ENCODE measurements at regions not wholly inside any gene's neighbourhood (a gene's known extent, or its start where the extent isn't known, plus 50 kb on each side); places are given as distances from the start of the nearest gene placed in this dataset.

- POLR2A ChIA-PET: no interaction called here
- no peak for DNase-seq
Observed at GRCh38 chr13:78100486-78100885, 181.9 kb upstream of the EDNRB start.

GRCh38 chr13:78098249-78098648, 179.6 kb upstream of the EDNRB start:
- Mint-ChIP-seq H3K4me3 (no peak overlapping the region), H3K4me1 (no peaks in the 10 kb centered on the region), H3K9me3 (peaks cover 0 to 4% (median 0%) of the 10 kb centered on the region in 11 donors), H3K27me3 (peaks cover 0 to 16% (median 6%) of the 10 kb centered on the region in 5 donors), H3K36me3 (no peaks in the 10 kb centered on the region), H3K27ac (no peak overlapping the region)
- intact Hi-C loops (cut with micrococcal nuclease): no loop called here
- Histone ChIP-seq H3K4me1 (ENCODE audit: control insufficient read depth in 2 of 2, insufficient read depth in 2 of 2, low read length in 2 of 2) (no peaks in the 10 kb centered on the region), H3K27ac (ENCODE audit: low read depth, low read length) (no peak overlapping the region), H3K27me3 (ENCODE audit: control insufficient read depth in 2 of 2, insufficient read depth in 2 of 2, low read length in 2 of 2) (no peaks in the 10 kb centered on the region), H3K36me3 (ENCODE audit: control insufficient read depth in 2 of 3, insufficient read depth in 3 of 3, low read length in 3 of 3) (no peaks in the 10 kb centered on the region), H3K9me3 (ENCODE audit: control insufficient read depth in 2 of 3, low read length in 3 of 3) (no peaks in the 10 kb centered on the region), H3K4me3 (ENCODE audit: low read length) (no peak overlapping the region)
- no peak for DNase-seq
- no peak for ATAC-seq
- ChIA-PET CTCF (no interaction called here), POLR2A (no interaction called here)

More at GRCh38 chr13:78100486-78100885, 181.9 kb upstream of the EDNRB start:
- peaks cover 0 to 1% (median 0%) of the 10 kb centered on the region in 11 donors for H3K9me3 Mint-ChIP-seq
- H3K27ac Mint-ChIP-seq: no peak overlapping the region
- H3K27me3 Mint-ChIP-seq: peaks cover 0 to 17% (median 5%) of the 10 kb centered on the region in 5 donors
- intact Hi-C loops (cut with micrococcal nuclease): no loop called here
- no peaks in the 10 kb centered on the region for H3K4me1 Mint-ChIP-seq
- no peak for ATAC-seq
- CTCF ChIA-PET: no interaction called here
- H3K27ac ChIP-seq (ENCODE audit: low read depth, low read length): no peak overlapping the region
- no peak overlapping the region for H3K4me3 ChIP-seq (ENCODE audit: low read length)
- no peaks in the 10 kb centered on the region for H3K36me3 Mint-ChIP-seq
- no peak overlapping the region for H3K4me3 Mint-ChIP-seq
- H3K9me3 ChIP-seq (ENCODE audit: control insufficient read depth in 2 of 3, low read length in 3 of 3): no peaks in the 10 kb centered on the region
- H3K4me1 ChIP-seq (ENCODE audit: control insufficient read depth in 2 of 2, insufficient read depth in 2 of 2, low read length in 2 of 2): no peaks in the 10 kb centered on the region
- H3K36me3 ChIP-seq (ENCODE audit: control insufficient read depth in 2 of 3, insufficient read depth in 3 of 3, low read length in 3 of 3): no peaks in the 10 kb centered on the region
- no peaks in the 10 kb centered on the region for H3K27me3 ChIP-seq (ENCODE audit: control insufficient read depth in 2 of 2, insufficient read depth in 2 of 2, low read length in 2 of 2)

GRCh38 chr13:78096221-78096620, 177.6 kb upstream of the EDNRB start:
- no peak for ATAC-seq
- no peak overlapping the region for H3K4me3 Mint-ChIP-seq
- no peak overlapping the region for H3K27ac ChIP-seq (ENCODE audit: low read depth, low read length)
- H3K4me3 ChIP-seq (ENCODE audit: low read length): no peak overlapping the region
- DNase-seq: no peak
- no peaks in the 10 kb centered on the region for H3K36me3 ChIP-seq (ENCODE audit: control insufficient read depth in 2 of 3, insufficient read depth in 3 of 3, low read length in 3 of 3)
- H3K27ac Mint-ChIP-seq: no peak overlapping the region
- no peaks in the 10 kb centered on the region for H3K4me1 ChIP-seq (ENCODE audit: control insufficient read depth in 2 of 2, insufficient read depth in 2 of 2, low read length in 2 of 2)
- H3K27me3 ChIP-seq (ENCODE audit: control insufficient read depth in 2 of 2, insufficient read depth in 2 of 2, low read length in 2 of 2): no peaks in the 10 kb centered on the region
- ChIA-PET CTCF (no interaction called here), POLR2A (no interaction called here)
- no peaks in the 10 kb centered on the region for H3K36me3 Mint-ChIP-seq
- H3K9me3 ChIP-seq (ENCODE audit: control insufficient read depth in 2 of 3, low read length in 3 of 3): no peaks in the 10 kb centered on the region
- intact Hi-C loops (cut with micrococcal nuclease): no loop called here
- H3K9me3 Mint-ChIP-seq: peaks cover 0 to 4% (median 0%) of the 10 kb centered on the region in 11 donors
- no peaks in the 10 kb centered on the region for H3K4me1 Mint-ChIP-seq
- peaks cover 0 to 17% (median 6%) of the 10 kb centered on the region in 5 donors for H3K27me3 Mint-ChIP-seq

DNA sequence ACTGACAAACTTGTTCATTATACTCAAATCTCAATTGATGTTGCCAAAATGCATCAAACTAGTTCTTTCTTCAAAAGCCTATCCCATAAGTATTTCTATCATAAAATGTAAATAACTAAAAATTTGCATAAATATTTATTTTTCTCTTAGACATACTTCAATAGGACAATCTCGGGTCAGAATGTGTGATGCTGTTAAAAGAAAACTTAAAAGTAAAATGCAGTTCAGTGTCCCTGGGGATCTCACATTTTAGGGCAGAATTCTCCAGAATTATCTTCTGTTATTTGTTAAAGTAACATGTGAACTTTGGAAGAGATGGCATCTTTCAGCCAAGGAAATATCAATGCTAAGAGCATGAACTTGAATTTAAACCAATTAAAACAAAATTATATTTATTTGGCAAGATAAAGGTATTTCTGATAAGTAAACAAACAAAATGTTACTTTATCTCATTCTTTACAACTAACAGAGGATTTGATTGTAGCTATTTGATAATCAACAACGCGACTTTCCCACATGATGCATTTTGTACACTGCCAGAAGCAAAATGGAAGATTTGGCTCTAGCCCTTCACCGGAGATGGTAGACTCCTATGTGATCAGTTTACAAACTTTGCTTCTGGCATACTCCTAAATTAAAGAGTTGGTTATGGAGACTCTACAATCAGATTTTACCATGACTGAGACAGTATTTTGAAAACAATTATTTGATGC, 169.5 kb upstream of the EDNRB start:
- ChIA-PET CTCF (no interaction called here), POLR2A (no interaction called here)
- H3K27me3 ChIP-seq (ENCODE audit: control insufficient read depth in 2 of 2, insufficient read depth in 2 of 2, low read length in 2 of 2): peaks cover 0 to 3% of the 10 kb centered on the region in 2 donors
- no peaks in the 10 kb centered on the region for H3K36me3 ChIP-seq (ENCODE audit: control insufficient read depth in 2 of 3, insufficient read depth in 3 of 3, low read length in 3 of 3)
- DNase-seq: no peak
- peaks cover 0 to 14% (median 3%) of the 10 kb centered on the region in 11 donors for H3K9me3 Mint-ChIP-seq
- ATAC-seq: no peak
- H3K36me3 Mint-ChIP-seq: peaks cover 0 to under 1% (median 0%) of the 10 kb centered on the region in 5 donors
- peaks cover 10 to 52% (median 32%) of the 10 kb centered on the region in 5 donors for H3K27me3 Mint-ChIP-seq
- H3K27ac Mint-ChIP-seq: no peak overlapping the region
- peaks cover 0 to 8% (median 0%) of the 10 kb centered on the region in 7 donors for H3K4me1 Mint-ChIP-seq
- no peak overlapping the region for H3K4me3 Mint-ChIP-seq
- no peaks in the 10 kb centered on the region for H3K4me1 ChIP-seq (ENCODE audit: control insufficient read depth in 2 of 2, insufficient read depth in 2 of 2, low read length in 2 of 2)
- intact Hi-C loops (cut with micrococcal nuclease): no loop called here
- H3K4me3 ChIP-seq (ENCODE audit: low read length): no peak overlapping the region
- H3K27ac ChIP-seq (ENCODE audit: low read depth, low read length): no peak overlapping the region
- H3K9me3 ChIP-seq (ENCODE audit: control insufficient read depth in 2 of 3, low read length in 3 of 3): no peaks in the 10 kb centered on the region

- ChIA-PET POLR2A (no interaction called here), CTCF (no interaction called here)
- no peak overlapping the region for H3K4me3 ChIP-seq (ENCODE audit: low read length)
- H3K4me1 ChIP-seq (ENCODE audit: control insufficient read depth in 2 of 2, insufficient read depth in 2 of 2, low read length in 2 of 2): no peaks in the 10 kb centered on the region
- Mint-ChIP-seq H3K27me3 (peaks cover 10 to 67% (median 30%) of the 10 kb centered on the region in 5 donors), H3K36me3 (peaks cover 0 to 10% (median 0%) of the 10 kb centered on the region in 5 donors), H3K27ac (no peak overlapping the region), H3K4me1 (peaks cover 0 to 8% (median 0%) of the 10 kb centered on the region in 7 donors), H3K4me3 (no peak overlapping the region), H3K9me3 (peaks cover 0 to 31% (median 21%) of the 10 kb centered on the region in 11 donors)
- no peaks in the 10 kb centered on the region for H3K36me3 ChIP-seq (ENCODE audit: control insufficient read depth in 2 of 3, insufficient read depth in 3 of 3, low read length in 3 of 3)
- DNase-seq (no peak), ATAC-seq (no peak)
- no peak overlapping the region for H3K27ac ChIP-seq (ENCODE audit: low read depth, low read length)
- intact Hi-C loops (cut with micrococcal nuclease): no loop called here
- H3K9me3 ChIP-seq (ENCODE audit: control insufficient read depth in 2 of 3, low read length in 3 of 3): no peaks in the 10 kb centered on the region
- peaks cover 0 to 3% of the 10 kb centered on the region in 2 donors for H3K27me3 ChIP-seq (ENCODE audit: control insufficient read depth in 2 of 2, insufficient read depth in 2 of 2, low read length in 2 of 2)
Observed at GRCh38 chr13:78085434-78086225, 167.0 kb upstream of the EDNRB start.

- CTCF ChIA-PET: no interaction called here
- H3K4me3 Mint-ChIP-seq: no peak overlapping the region
Observed at GRCh38 chr13:78084401-78084800, 165.8 kb upstream of the EDNRB start.

More at GRCh38 chr13:78084401-78084800, 165.8 kb upstream of the EDNRB start:
- Mint-ChIP-seq H3K27me3 (peaks cover 10 to 63% (median 19%) of the 10 kb centered on the region in 5 donors), H3K27ac (no peak overlapping the region), H3K36me3 (peaks cover 0 to 10% (median 0%) of the 10 kb centered on the region in 5 donors), H3K9me3 (peaks cover 0 to 30% (median 22%) of the 10 kb centered on the region in 11 donors), H3K4me1 (peaks cover 0 to 8% (median 0%) of the 10 kb centered on the region in 7 donors)
- Histone ChIP-seq H3K36me3 (ENCODE audit: control insufficient read depth in 2 of 3, insufficient read depth in 3 of 3, low read length in 3 of 3) (no peaks in the 10 kb centered on the region), H3K4me1 (ENCODE audit: control insufficient read depth in 2 of 2, insufficient read depth in 2 of 2, low read length in 2 of 2) (no peaks in the 10 kb centered on the region), H3K27ac (ENCODE audit: low read depth, low read length) (no peak overlapping the region), H3K4me3 (ENCODE audit: low read length) (no peak overlapping the region), H3K27me3 (ENCODE audit: control insufficient read depth in 2 of 2, insufficient read depth in 2 of 2, low read length in 2 of 2) (peaks cover 0 to 3% of the 10 kb centered on the region in 2 donors), H3K9me3 (ENCODE audit: control insufficient read depth in 2 of 3, low read length in 3 of 3) (no peaks in the 10 kb centered on the region)
- intact Hi-C loops (cut with micrococcal nuclease): no loop called here
- DNase-seq (no peak), ATAC-seq (no peak)
- POLR2A ChIA-PET: no interaction called here
